Fibroblast of lung (primary cell): ENCODE measurements at regions not wholly inside any gene's neighbourhood (a gene's known extent, or its start where the extent isn't known, plus 50 kb on each side); places are given as distances from the start of the nearest gene placed in this dataset.

Source experiments
- DNase-seq, 2 donors: peaks; one replicate each; pipeline versions ENCODE4 v3.0.0 to v3.0.0-alpha.2; 2010; ENCODE audit warnings: low read depth in 2 of 2
- H2AFZ ChIP-seq: 2 replicates; pipeline ENCODE4 v1.5.1; 2012; ENCODE audit warnings: low read length, control low read depth, inconsistent platforms
- H3K27ac ChIP-seq: 2 replicates; pipeline ENCODE4 v1.5.1; 2011; ENCODE audit warnings: low read length, control low read depth; ENCODE audit not compliant: insufficient read depth
- H3K27me3 ChIP-seq: 2 replicates; pipeline ENCODE4 v1.5.1; 2011; ENCODE audit warnings: mild to moderate bottlenecking, low read length; ENCODE audit not compliant: control insufficient read depth, insufficient read depth
- H3K36me3 ChIP-seq: 2 replicates; pipeline ENCODE4 v1.5.1; 2011; ENCODE audit warnings: low read length; ENCODE audit not compliant: control insufficient read depth, insufficient read depth
- H3K4me1 ChIP-seq: 2 replicates; pipeline ENCODE4 v1.5.1; 2011; ENCODE audit warnings: low read length; ENCODE audit not compliant: control insufficient read depth, insufficient read depth; ENCODE audit errors: extremely low read depth
- H3K4me2 ChIP-seq: 2 replicates; pipeline ENCODE4 v1.5.1; 2011; ENCODE audit warnings: low read length, control low read depth; ENCODE audit not compliant: insufficient read depth; ENCODE audit errors: extremely low read depth
- H3K4me3 ChIP-seq, 4 experiments: fragments of 200-600 bp in 1 of 4; sonication (generic) in 1 of 4; replicated peaks in 1 of 4; 2 replicates each; pipeline ENCODE4 v1.5.1; 2011 to 2016; ENCODE audit warnings: low read length in 4 of 4, low read depth in 3 of 4, mild to moderate bottlenecking in 3 of 4, control low read depth in 2 of 4, inconsistent platforms in 1 of 4, mixed read lengths in 1 of 4; ENCODE audit not compliant: insufficient read depth in 1 of 4; ENCODE audit errors: control extremely low read depth in 1 of 4
- H3K79me2 ChIP-seq: 2 replicates; pipeline ENCODE4 v1.5.1; 2012; ENCODE audit warnings: mild to moderate bottlenecking, low read length, inconsistent platforms; ENCODE audit not compliant: control insufficient read depth, insufficient read depth
- H3K9ac ChIP-seq: 2 replicates; pipeline ENCODE4 v1.5.1; 2011; ENCODE audit warnings: mild to moderate bottlenecking, low read length, control low read depth; ENCODE audit not compliant: insufficient read depth
- H3K9me3 ChIP-seq: 2 replicates; pipeline ENCODE4 v1.5.1; 2012; ENCODE audit warnings: low read depth, low read length; ENCODE audit not compliant: control insufficient read depth, insufficient read depth
- H4K20me1 ChIP-seq: 2 replicates; pipeline ENCODE4 v1.5.1; 2011; ENCODE audit warnings: low read length; ENCODE audit not compliant: control insufficient read depth, insufficient read depth; ENCODE audit errors: extremely low read depth
- EZH2 ChIP-seq: IDR thresholded peaks from 2 replicates; pipeline ENCODE4 v1.5.1; 2012; ENCODE audit warnings: low read length, control low read depth, mild to moderate bottlenecking; ENCODE audit errors: missing control alignments
- TF ChIP-seq, protein P1 (sequence below), 2 donors: IDR thresholded peaks in 1 of 2; conservative IDR thresholded peaks in 1 of 2; 1 replicate in 1 of 2; 2 replicates in 1 of 2; pipeline ENCODE4 v1.5.1; 2011 to 2012; ENCODE audit warnings: low read length in 2 of 2, control low read depth in 1 of 2, inconsistent platforms in 1 of 2, low read depth in 1 of 2, mild to moderate bottlenecking in 1 of 2

DNA sequence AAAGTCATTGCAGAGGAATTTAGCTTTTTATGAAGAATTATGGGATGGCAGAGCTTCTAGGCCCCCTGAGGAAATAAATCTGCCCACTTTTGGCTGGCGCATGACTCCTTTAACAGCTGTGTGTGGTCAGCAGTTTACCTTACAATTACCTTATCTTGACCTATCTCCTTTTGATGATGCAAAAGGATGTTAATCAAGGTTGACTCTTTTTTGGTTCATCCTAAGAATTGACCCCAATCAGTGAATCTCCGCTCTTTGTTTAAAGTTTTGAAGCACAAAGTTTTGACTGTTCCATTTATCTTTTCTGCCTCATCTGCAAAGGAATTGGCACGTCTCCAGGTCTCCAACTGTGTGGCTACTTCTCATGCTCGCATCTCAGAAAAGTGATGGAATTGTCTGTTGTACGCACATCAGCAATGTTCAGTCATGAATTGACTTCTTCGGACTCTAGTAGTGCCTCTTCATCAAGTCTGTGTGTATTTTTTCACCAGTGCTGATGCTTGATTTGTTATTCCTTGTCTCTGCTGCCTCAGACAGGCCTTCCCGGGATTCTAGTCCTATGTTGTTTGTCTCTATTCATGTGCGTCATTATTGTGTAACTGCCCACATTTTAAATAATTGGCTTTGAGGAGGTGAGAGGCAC is 196.2 kb upstream of the CFAP20DC start:
- Histone ChIP-seq H3K79me2 (no peaks in the 10 kb centered on the region), H3K4me2 (no peak overlapping the region), H3K27ac (no peak overlapping the region), H3K36me3 (no peaks in the 10 kb centered on the region), H4K20me1 (no peaks in the 10 kb centered on the region), H3K9ac (no peak overlapping the region), H2AFZ (no peak overlapping the region), H3K9me3 (no peaks in the 10 kb centered on the region), H3K27me3 (no peaks in the 10 kb centered on the region), H3K4me1 (no peaks in the 10 kb centered on the region), H3K4me3 (no peak overlapping the region)
- no peak for TF ChIP-seq EZH2
- TF ChIP-seq, protein P1, sequence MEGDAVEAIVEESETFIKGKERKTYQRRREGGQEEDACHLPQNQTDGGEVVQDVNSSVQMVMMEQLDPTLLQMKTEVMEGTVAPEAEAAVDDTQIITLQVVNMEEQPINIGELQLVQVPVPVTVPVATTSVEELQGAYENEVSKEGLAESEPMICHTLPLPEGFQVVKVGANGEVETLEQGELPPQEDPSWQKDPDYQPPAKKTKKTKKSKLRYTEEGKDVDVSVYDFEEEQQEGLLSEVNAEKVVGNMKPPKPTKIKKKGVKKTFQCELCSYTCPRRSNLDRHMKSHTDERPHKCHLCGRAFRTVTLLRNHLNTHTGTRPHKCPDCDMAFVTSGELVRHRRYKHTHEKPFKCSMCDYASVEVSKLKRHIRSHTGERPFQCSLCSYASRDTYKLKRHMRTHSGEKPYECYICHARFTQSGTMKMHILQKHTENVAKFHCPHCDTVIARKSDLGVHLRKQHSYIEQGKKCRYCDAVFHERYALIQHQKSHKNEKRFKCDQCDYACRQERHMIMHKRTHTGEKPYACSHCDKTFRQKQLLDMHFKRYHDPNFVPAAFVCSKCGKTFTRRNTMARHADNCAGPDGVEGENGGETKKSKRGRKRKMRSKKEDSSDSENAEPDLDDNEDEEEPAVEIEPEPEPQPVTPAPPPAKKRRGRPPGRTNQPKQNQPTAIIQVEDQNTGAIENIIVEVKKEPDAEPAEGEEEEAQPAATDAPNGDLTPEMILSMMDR (conservative IDR thresholded peaks at IDR 0.05 in 1 of 2, IDR thresholded peaks at IDR 0.05 in 1 of 2; ENCODE audit: low read depth in 1 of 2, low read length in 2 of 2), result no peak
- peak; percentile 67 to 95 for DNase-seq

DNA sequence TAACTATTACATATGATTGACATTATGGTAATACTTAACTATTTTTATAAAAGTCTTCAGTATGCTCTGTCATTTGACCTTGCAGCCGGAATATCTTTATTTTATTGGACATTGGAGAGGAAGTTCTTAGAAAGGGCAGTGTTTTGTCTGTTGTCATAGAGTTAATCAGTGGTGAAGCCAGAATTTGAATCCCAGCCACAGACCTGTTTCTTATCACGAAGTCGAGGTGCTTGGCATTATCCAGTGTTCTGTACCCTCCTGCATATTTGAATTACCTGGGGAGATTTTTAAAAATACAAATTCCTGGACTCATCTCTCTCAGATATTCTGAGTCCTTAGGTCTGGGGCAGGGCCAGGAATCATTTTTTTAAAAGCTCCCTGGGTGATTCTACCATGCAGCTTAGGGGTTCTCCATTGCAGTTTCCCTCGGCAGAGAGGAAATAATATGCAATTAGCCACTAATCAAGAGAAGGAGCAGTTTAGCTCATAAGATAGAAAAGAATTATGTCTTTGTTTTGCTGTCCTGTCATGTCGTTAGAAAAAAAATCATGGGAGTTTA is 195.6 kb upstream of the CFAP20DC start:
- TF ChIP-seq EZH2, result no peak
- TF ChIP-seq, protein P1 (conservative IDR thresholded peaks at IDR 0.05 in 1 of 2, IDR thresholded peaks at IDR 0.05 in 1 of 2; ENCODE audit: low read depth in 1 of 2, low read length in 2 of 2), result no peak
- Histone ChIP-seq H3K9me3 (no peaks in the 10 kb centered on the region), H4K20me1 (no peaks in the 10 kb centered on the region), H3K9ac (no peak overlapping the region), H3K4me1 (no peaks in the 10 kb centered on the region), H3K4me2 (no peak overlapping the region), H3K27ac (no peak overlapping the region), H2AFZ (no peak overlapping the region), H3K79me2 (no peaks in the 10 kb centered on the region), H3K27me3 (no peaks in the 10 kb centered on the region), H3K4me3 (no peak overlapping the region), H3K36me3 (no peaks in the 10 kb centered on the region)
- peak in 1 of 2 donors; percentile 76 for DNase-seq

GRCh38 chr3:59244343-59244742 is 194.5 kb upstream of the CFAP20DC start:
- Histone ChIP-seq H4K20me1 (no peaks in the 10 kb centered on the region), H3K27ac (no peak overlapping the region), H3K4me1 (no peaks in the 10 kb centered on the region), H3K9ac (no peak overlapping the region), H3K4me2 (no peak overlapping the region), H3K79me2 (no peaks in the 10 kb centered on the region), H3K4me3 (no peak overlapping the region), H2AFZ (no peak overlapping the region), H3K9me3 (no peaks in the 10 kb centered on the region), H3K36me3 (no peaks in the 10 kb centered on the region), H3K27me3 (no peaks in the 10 kb centered on the region)
- no peak for TF ChIP-seq EZH2
- no peak for DNase-seq
